NOMO-1 treated with dmso at 0.1 percent for 144 hours (cell line): ENCODE measurements at regions not wholly inside any gene's neighbourhood (a gene's known extent, or its start where the extent isn't known, plus 50 kb on each side); places are given as distances from the start of the nearest gene placed in this dataset.

Source experiments
- DNase-seq: peaks from one replicate; lab custom pipeline; 2025; ENCODE audit not compliant: unreplicated experiment; lab: John Stamatoyannopoulos, UW

DNA sequence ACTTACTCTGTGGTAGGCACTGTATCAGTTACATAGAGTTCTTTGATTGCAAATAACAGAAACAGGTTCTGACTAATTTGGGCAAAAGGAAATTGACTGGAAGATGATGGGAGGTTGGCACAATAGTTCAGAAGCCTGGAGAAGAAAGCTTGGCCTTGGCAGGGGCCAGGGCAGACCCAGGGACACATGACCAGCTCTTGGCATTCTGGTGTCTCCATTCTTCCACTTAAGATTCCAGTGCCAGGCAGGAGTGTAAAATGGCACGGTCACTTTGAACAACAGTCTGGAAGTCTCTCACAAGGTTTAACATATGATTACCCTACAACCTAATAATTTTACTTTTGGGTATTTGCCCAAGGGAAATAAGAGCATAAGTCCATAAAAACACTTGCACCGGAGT lies 175.9 kb downstream of the BCOR start:
- no peak for DNase-seq

GRCh38 chrX:39922488-39922887 lies 175.3 kb downstream of the BCOR start:
- no peak for DNase-seq

DNA sequence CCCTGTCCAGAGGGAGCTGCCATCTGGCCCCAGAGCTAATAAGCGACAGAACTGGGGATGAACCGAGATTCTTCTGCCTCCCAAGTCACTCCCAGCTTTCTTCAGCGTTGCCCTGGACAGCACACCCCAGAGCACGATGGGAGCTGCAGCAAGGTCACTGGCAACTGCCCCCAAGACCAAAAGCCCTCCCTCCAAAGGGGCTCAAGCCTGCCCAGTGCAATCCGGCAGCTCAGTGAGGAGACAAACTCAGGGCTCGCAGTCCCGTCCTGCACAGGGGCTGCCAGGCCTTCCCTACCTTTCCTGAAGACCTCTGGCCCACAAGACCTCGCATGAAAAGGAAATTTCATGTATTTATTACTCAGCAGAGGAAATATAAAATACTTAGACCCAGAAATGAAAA lies 174.8 kb downstream of the BCOR start:
- DNase-seq = no peak

- DNase-seq = no peak
These were observed 170.4 kb downstream of the BCOR start for GRCh38 chrX:39927380-39927779.

GRCh38 chrX:39928704-39929378 lies 168.9 kb downstream of the BCOR start:
- no peak for DNase-seq

DNA sequence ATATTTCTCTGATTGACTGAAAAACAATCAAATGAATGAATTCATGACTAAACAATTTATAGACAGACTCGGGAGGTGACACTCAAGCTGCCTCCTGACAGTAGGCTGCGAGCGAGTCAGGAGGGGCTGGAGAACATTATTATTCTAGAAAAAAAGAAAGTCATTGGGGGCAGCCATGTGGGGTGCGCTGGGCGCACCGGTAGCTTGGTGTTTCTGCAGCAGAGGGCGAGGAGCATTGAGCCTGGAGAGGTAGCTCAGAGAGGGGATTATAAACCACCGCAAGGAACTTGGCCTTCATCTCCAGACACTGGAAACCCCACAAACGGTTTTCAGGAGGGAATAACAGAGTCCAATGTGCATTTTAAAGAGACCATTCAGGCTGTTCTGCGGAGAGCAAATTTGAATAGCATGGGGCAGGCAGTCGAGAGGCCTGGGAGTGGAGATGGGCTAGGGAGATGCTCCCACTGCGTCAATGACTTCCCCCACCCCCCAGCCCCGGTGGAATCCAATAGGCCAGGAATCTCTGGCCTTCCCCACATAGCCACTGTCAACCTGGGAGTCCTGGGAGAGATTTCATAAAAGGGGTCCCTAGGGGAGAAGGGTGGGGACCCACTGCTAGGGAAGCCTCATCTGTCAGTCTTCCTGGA lies 168.3 kb downstream of the BCOR start:
- no peak for DNase-seq

DNA sequence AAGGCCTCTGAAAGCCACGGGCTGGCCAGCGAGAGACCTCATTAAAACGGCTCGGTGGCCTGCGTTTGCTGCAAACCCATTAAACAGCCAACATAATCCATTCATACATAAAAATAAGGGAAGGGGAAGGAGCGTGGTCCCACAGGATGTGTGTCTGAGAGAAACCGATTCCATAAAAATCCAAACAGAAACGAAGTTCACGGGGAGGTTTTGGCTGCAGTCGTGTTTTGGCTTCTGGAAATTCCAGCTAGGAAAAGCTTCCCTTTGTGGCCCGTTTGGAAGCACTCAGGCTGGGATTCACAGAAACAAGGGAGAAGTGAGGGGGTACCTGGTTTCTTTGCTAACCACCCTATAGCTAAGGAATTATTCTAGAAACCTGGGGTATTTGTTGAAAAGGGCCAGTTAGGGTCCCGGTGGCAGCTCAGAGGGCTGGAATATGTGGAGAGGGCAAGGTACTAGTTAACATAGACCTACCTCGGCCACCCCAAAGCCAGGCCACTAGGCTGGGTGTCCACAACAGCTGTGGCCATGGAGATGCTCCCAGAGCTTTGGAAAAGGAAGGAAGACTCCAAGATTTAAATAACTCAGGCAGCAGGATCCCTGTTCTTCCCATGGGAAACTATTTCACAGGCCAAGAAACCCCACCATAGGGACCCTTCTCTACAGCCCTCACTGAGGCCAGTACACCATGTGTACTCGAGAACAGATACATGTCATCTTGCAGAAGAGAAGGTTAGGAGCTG lies 166.8 kb downstream of the BCOR start:
- no peak for DNase-seq

GRCh38 chrX:39931529-39932282 lies 166.1 kb downstream of the BCOR start:
- DNase-seq = no peak

GRCh38 chrX:39935411-39936064 lies 162.2 kb downstream of the BCOR start:
- no peak for DNase-seq

DNA sequence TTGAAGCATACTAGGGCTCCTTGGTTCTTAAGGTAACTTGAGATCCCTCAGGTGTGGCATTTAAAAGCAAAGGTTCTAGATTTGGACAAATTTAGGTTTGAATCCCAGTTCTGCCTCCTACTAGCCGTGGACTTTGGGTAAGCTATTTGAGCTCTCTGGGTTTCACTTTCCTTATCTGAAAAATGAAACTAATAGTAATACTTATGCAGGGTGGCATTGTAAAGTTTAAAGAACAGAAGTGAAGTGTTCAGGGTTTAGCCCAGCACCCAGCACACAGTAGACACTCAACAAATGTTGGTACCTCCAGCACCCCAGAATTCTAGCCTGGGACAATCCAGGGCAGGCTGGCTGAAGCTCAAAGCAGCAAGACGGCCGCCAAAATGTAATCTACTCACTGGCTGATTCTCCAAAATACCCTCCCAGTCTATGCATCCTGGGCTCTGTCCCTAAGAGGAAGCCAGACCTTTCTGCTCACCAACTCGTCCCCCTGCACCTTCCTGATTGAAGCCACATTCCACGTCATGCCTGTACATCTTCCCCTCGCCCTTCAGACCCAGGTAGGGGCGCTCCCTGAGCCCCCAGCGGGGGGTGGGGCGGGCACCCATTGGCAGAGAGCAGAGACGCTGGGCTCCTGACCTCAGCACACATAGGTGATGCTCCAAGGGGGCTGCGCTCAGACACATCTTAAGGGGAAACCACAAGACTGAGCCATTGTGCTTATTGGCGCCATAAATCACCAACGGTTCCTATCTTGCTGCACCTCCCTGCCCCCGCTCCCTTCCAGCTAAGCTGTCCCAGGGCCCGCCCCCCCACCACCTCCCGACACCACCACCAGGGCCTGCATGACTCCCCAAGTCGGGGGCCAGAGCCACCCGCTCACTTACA lies 160.6 kb downstream of the BCOR start:
- DNase-seq = peak; percentile 25

DNA sequence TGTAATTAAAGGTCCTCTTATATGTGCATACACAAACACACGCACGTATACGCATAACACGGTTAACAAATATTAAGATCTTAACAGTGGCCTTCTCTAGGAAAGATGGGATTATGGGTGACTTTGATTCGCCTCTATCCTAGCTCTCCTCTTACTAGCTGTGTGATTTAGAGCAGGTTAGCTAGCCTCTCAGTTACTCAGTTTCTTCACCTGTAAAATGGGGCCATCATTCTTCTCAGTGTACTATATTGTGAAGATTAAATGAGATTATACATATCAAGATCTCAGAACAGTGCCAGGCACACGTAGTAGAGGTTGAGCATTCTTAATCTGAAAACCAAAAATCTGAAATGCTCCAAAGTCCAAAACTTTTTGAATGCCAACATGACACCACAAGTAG lies 159.3 kb downstream of the BCOR start:
- DNase-seq = no peak

GRCh38 chrX:39939678-39940077 lies 158.1 kb downstream of the BCOR start:
- no peak for DNase-seq

DNA sequence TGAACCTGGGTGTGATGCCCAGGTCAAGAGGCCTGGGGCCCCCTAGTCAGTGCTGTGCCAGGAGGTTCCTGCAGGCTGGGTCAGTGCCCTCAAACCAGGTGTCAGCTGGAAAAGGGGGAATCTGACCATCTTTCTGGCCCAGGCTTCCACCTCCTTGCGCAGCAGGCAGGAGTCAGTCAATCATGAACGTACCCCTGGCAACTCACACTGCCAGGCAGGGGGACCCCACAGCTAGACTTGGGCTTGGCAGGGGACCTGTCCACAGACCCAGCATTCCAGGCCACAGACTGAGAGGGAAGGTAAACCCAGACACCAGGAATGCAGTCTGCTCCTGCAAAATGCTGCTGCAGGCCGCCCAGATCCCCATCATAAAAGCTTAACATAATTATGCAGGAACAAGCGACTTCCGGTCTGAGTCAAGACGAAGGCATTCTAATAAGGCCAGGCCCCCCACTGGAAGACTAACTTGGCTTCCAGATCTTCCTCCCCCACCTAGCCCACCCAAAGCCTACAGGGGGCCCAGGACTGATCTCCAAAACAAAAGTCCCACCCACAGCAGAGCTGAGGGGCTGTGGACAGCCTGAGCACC lies 156.3 kb downstream of the BCOR start:
- DNase-seq = no peak

DNA sequence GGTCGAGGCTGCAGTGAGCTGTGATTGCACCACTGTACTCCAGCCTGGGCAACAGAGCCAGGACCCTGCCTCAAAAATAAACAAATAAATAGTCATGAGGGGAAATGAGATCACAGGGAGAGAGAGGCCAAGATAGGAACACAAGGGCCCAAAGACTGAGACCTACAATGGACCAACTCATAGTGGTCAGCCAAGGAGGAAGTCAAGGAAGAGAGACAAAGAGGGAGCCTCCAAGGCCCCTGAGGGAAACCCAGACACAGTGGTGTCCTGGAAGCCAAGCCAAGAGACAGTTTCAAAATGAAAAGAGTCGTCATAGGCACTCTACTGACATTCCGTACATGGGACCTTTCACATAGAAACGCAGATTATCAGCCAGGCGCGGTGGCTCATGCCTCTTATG lies 153.3 kb downstream of the BCOR start:
- DNase-seq = no peak

DNA sequence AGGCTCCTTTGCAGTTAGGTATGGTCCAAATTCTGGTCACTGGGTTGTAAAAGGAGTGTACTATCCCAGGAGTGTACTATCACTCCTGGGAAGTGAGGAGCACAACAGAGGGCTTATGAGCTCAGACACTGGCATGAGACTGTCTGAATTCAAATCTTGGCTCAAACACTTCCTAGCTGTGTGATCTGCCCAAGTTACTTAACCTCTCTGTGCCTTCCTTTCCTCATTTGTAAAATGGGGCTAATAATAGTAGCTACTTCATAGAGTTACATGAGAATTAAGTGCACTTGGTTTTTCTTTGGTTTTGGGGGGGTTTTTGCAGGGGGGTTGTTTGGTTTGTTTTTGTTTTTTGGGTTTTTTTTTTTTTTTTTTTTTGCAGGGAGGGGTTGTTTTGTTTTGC lies 152.0 kb downstream of the BCOR start:
- DNase-seq = no peak

DNA sequence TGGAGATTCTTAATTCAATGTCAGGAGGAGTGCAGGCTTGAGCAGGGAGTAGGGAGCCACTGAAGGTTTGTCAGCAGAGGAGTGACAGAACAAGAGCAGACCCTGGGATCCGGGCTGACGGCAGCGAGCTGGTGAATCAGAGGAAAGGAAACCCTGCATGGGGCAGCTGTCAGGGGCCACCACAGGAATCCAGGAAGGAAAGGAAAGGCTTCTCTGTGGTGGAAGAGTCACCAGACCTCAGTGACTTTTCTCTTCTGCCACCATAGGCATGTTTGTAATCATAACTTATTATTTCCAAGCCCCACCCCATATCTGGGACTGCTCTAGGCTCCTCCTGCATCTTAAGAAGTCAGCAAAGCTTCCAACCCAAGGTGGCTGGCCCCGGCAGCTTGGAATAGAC lies 150.9 kb downstream of the BCOR start:
- DNase-seq = no peak

DNA sequence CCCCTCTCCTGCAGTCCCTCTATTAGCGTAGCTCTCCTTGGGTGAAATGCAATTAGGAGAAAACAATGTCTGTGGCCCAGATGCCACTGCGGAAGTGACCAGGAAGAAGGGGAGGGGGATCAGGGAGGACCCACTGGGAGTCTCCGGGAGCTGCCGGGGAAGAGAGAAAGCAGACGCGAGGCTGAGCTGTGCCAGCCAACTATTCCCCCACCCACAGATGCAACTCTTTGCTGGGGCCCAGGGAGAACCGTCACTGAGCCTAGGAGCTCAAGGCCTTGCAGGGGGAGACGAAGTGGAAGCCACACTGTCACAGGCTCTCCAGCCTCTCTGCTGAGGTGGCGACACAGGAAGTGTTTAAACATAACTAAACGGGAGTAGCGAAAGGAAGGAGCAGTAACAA lies 149.2 kb downstream of the BCOR start:
- DNase-seq = no peak

GRCh38 chrX:39950018-39950688 lies 147.6 kb downstream of the BCOR start:
- DNase-seq = no peak

- no peak for DNase-seq
These were observed 144.8 kb downstream of the BCOR start for GRCh38 chrX:39952989-39953388.
